GM21390 (cell line): ENCODE measurements at regions not wholly inside any gene's neighbourhood (a gene's known extent, or its start where the extent isn't known, plus 50 kb on each side); places are given as distances from the start of the nearest gene placed in this dataset.

Experiments
- ATAC-seq: cut with Tn5 transposase; IDR thresholded peaks from one replicate; pipeline ENCODE4 v1.9.1; 2021; ENCODE audit not compliant: unreplicated experiment

- ATAC-seq, result no peak
Observed at GRCh38 chr18:60319129-60319528, 53.4 kb downstream of the MC4R start.

DNA sequence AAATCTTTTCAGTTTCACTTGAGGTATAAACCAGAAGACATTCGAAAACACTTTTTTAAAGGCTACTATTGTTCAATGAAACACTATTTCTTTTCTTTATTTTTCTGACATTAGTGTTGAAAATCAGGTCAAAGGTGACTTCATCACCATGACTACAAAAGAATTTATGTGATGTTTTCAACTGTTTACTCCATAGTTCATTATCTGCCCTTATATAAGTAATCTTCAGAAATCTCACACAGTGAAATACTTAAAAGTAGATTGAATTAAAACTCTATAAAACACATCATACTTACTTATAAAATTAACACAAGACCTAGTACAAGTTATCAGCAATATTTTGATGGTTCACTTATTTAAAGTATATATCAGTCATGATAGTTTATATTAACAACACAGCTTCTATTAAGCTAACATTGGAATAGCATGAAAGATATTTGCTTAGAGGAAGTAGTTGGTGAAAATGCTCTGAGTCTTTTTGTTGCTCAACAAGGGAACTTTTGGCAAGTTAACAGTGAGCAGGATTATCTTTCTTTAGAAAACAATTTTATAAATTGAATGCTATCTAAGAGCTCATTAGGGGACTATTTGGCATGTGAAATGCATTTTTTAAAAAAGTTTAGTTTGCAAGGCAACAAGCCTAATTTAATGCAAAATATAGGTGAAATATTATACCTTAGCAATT is 60.8 kb downstream of the MC4R start:
- ATAC-seq, result no peak

GRCh38 chr18:60295674-60296073 is 76.9 kb downstream of the MC4R start:
- ATAC-seq, result no peak

DNA sequence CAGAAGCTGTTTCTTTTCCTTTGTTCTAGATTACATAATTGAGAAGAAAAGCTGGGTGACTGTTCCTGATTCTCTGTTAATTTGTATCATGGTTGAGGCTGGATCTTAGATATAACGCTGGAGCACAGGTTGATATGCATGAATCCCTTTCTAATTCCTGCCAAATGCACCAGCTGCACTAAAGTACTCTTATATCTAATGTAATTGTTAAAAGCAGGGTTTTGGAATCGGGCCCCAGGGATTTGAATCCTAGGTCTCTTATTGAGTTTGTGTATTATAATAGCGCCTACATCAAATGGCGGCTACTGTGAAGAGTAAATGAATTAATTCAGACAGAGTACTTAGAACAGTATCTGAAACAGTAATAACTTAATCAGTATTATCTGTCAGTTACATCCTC is 80.4 kb downstream of the MC4R start:
- no peak for ATAC-seq

- ATAC-seq, result no peak
Observed at GRCh38 chr18:60279391-60279790, 93.2 kb downstream of the MC4R start.

DNA sequence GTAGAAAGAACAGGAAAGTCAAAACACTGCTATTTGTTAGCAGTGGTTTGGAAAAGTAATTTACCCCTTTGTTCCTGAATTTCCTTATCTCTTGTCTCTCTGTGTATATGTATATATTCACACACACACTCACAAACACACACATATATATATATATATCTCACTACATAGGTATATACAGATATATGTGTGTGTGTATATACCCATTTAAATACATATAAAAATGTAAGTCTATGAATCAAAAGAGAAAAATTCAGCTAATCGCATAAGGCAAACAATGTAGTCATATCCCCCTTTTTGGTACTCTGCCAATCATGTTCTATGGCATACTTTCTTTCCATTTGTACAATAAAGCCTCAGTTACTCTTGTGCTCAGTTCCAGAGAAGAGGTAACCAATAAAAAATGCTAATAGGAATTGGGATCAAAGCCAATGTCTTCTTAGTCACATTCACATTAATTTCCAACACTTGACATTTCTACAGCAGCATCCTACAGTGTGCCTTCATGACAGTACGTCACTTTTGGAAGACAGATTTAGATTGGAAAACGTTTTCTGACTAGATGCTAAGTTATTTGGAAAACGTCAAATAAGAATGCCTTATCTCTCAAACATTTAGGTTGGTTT is 94.6 kb downstream of the MC4R start:
- ATAC-seq, result no peak

GRCh38 chr18:60267391-60268058 is 105.0 kb downstream of the MC4R start:
- no peak for ATAC-seq

- ATAC-seq, result no peak
Observed at GRCh38 chr18:60266558-60266957, 106.0 kb downstream of the MC4R start.

GRCh38 chr18:60259052-60259681 is 113.4 kb downstream of the MC4R start:
- ATAC-seq, result peak; percentile 60

DNA sequence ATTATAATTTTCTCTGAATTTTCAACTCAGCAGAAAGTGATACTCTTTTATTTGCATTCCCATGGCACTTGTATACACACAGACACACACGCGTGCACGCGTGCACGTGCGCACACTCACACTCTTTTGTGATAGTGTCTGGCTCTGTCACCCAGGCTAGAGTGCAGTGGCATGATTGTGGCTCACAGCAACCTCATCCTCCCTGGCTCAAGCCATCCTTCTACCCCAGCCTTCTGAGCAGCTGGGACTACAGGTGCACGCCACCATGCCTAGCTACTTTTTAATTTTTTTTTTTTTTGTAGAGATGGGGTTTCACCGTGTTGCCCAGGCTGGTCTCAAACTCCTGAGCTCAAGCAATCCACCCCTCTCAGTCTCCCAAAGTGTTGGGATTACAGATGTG is 123.2 kb downstream of the MC4R start:
- no peak for ATAC-seq

DNA sequence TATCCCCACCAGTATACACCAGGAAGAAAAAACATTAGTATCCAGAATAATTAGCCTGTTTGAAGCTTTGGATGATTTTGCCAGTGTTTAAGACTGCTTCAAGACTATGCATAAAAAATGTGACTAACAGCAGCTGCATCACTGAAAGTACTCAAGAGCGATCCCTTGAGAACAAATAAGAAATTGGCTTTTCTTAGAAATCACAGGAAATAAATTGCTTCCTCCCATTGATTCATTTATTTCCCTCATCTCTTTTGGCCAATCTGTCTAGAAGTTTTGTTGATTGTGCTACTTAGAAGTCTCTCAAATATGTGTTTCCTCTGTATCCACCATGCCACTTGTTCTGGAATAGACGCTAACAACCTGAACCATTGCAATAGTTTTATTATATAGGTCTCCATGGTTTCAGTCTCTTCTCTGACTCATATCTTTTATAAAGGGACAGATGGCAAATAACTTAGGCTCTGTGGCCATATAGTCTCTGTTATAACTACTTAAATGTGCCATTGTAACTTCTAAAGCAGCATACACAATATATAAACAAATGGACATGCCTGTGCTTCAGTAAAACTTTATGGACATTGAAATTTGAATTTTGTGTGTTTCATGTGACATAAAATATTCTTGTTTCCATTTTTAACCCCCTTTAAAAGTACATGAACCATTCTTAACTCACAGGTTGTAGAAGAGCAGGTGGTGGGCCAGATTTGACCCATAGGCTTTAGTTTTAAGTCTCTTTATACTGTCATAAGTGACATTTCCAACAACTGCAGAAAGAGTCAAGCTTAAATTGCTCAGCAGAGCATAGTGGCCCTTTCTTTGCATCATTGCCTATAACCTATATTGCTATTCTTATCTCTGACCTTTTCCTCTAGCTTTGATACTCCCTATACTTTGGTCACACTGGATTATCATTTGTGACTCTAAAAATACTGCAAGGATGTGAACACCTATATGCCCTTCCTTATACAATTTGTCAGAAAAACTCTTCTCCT is 123.9 kb downstream of the MC4R start:
- no peak for ATAC-seq

DNA sequence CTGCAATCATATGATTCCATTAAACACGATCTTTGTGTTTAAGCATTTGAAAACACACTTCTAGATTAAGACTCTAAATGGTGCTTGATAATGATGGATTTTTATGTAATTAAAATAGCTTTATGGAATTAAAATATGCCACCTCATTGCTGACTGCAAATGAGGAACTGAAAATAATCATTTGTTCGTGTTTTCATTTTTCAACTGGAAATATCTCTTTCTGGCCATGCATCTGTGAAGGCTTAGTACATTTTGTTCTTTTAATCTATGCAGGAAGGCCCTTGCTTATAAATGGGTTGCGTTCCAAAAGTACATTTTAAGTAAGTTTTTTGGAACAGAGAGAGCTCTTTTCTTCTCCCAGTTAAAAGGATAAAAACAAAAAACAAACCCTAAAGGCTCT is 125.5 kb downstream of the MC4R start:
- ATAC-seq, result peak; percentile 85

GRCh38 chr18:60246606-60247005 is 126.0 kb downstream of the MC4R start:
- peak; percentile 73 for ATAC-seq

- no peak for ATAC-seq
Observed at GRCh38 chr18:60245096-60245495, 127.5 kb downstream of the MC4R start.

GRCh38 chr18:60239024-60239710 is 133.4 kb downstream of the MC4R start:
- peak; percentile 94 for ATAC-seq

GRCh38 chr18:60235164-60235563 is 137.4 kb downstream of the MC4R start:
- no peak for ATAC-seq

DNA sequence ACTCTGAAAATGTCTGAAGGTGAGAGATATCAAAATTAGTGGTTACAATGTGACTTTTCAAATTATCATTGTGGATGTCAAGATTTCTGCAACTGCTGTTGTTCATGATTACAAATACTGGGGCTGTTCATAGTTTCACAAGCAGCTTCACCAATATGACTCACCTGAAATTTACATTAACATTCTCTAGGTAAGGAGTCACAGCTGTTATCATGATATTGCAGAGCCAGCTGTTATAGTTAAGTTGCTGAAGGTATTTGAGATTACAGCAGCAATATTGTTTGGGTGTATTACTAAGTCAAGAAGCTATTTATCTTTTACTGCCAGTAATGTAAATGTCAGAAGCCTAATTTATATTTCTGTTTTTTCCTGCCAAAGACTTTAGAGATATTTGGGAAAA is 140.0 kb downstream of the MC4R start:
- ATAC-seq, result no peak

DNA sequence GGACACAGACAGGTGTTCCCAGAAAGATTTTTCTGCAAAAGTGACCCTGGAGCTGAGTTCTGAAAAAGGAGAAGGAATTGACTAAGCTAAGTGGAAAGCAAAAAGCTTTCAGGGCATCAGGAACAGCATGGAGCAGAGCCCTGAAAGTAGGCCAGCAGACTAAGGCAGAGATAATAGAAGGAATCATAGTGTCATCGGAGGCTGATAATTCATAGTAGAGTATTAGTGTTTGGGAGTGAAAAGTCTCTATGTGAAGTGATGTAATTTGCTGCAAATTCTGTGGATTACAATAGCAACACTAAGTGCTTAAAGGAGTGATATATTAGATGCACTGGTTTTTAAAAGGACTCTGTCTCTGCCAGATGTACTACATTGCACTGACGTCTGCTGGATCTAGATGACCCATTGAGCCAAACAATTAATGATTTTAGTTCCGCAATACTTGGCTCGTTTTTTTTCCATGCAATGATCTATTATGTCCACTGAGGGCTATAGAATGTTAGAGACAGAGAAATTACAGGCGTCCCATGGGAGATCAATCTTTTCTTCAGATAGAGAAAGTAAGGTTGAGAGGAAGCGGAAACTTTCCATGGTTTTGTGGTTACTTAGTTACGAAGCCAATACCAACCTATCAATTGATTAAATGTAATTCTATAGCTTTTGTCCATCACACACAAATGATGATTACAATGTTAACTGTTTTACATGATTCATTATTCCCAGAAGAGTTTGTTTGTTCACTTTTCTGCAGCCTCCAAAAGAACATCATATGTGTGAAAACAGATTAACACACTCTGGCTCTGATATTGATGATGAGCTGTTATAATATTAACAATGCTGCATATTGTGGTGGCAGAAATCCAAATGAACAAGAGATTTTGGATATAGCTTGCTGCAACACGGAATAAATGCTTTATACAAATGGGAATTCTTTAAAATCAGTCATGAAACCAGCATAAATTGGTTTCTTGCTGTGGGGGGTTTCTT is 143.7 kb downstream of the MC4R start:
- ATAC-seq, result no peak

GRCh38 chr18:60215432-60215831 is 157.1 kb downstream of the MC4R start:
- ATAC-seq, result no peak
